Immature natural killer cell (primary cell): ENCODE measurements at regions not wholly inside any gene's neighbourhood (a gene's known extent, or its start where the extent isn't known, plus 50 kb on each side); places are given as distances from the start of the nearest gene placed in this dataset.
"Not testable (repeated sequence)": the region's sequence is repeated elsewhere in the genome, so short reads cannot be mapped to it uniquely, and the experiment has no call there.

Experiments
- DNase-seq, 3 donors: peaks; one replicate each; pipeline ENCODE4 v3.0.0; 2022; ENCODE audit warnings: mixed read lengths in 1 of 3
- H3K27ac Mint-ChIP-seq, 6 donors: one replicate each; pipeline ENCODE4 v1.8.0; 2020; ENCODE audit warnings: mixed read lengths in 6 of 6, mild to moderate bottlenecking in 5 of 6, inconsistent platforms in 4 of 6, moderate library complexity in 3 of 6
- H3K27me3 Mint-ChIP-seq, 3 donors: one replicate each; pipeline ENCODE4 v1.8.0; 2020 to 2021; ENCODE audit warnings: low read depth in 3 of 3, mild to moderate bottlenecking in 3 of 3, mixed read lengths in 3 of 3, moderate library complexity in 3 of 3, inconsistent platforms in 1 of 3
- H3K36me3 Mint-ChIP-seq, 3 donors: one replicate each; pipeline ENCODE4 v1.8.0; 2020; ENCODE audit warnings: mixed read lengths in 3 of 3, inconsistent platforms in 2 of 3, mild to moderate bottlenecking in 2 of 3
- H3K4me1 Mint-ChIP-seq, 2 donors: one replicate each; pipeline ENCODE4 v1.8.0; 2020; ENCODE audit warnings: inconsistent platforms in 2 of 2, mild to moderate bottlenecking in 2 of 2, mixed read lengths in 2 of 2, moderate library complexity in 1 of 2
- H3K4me3 Mint-ChIP-seq, 5 donors: one replicate each; pipeline ENCODE4 v1.8.0; 2020; ENCODE audit warnings: mild to moderate bottlenecking in 5 of 5, mixed read lengths in 5 of 5, inconsistent platforms in 3 of 5, moderate library complexity in 3 of 5
- H3K9me3 Mint-ChIP-seq, 6 donors: one replicate each; pipeline ENCODE4 v1.8.0; 2020; ENCODE audit warnings: mild to moderate bottlenecking in 6 of 6, mixed read lengths in 6 of 6, inconsistent platforms in 4 of 6, moderate library complexity in 3 of 6

- Mint-ChIP-seq H3K4me1 (no peaks in the 10 kb centered on the region), H3K9me3 (peaks cover 8 to 67% (median 28%) of the 10 kb centered on the region in 6 donors), H3K4me3 (no peak overlapping the region), H3K36me3 (no peaks in the 10 kb centered on the region), H3K27ac (no peak overlapping the region), H3K27me3 (no peaks in the 10 kb centered on the region)
- no peak for DNase-seq
Measured at GRCh38 chr16:63789603-63790002, 1332.3 kb downstream of the CDH11 start.

- Mint-ChIP-seq H3K27me3 (no peaks in the 10 kb centered on the region), H3K4me3 (no peak overlapping the region), H3K4me1 (no peaks in the 10 kb centered on the region), H3K27ac (no peak overlapping the region), H3K36me3 (no peaks in the 10 kb centered on the region), H3K9me3 (peaks cover 7 to 66% (median 33%) of the 10 kb centered on the region in 6 donors)
- no peak for DNase-seq
Measured at GRCh38 chr16:63787014-63787413, 1334.8 kb downstream of the CDH11 start.

- H3K36me3 Mint-ChIP-seq: no peaks in the 10 kb centered on the region
- peaks cover 7 to 69% (median 30%) of the 10 kb centered on the region in 6 donors for H3K9me3 Mint-ChIP-seq
- H3K4me3 Mint-ChIP-seq: no peak overlapping the region
- DNase-seq: no peak
- no peak overlapping the region for H3K27ac Mint-ChIP-seq
- no peaks in the 10 kb centered on the region for H3K27me3 Mint-ChIP-seq
- H3K4me1 Mint-ChIP-seq: no peaks in the 10 kb centered on the region
Measured at GRCh38 chr16:63785170-63785569, 1336.7 kb downstream of the CDH11 start.

GRCh38 chr16:63776437-63776836 lies 1345.4 kb downstream of the CDH11 start:
- no peak for DNase-seq
- H3K27me3 Mint-ChIP-seq: peaks cover 0 to 2% (median 0%) of the 10 kb centered on the region in 3 donors
- no peaks in the 10 kb centered on the region for H3K4me1 Mint-ChIP-seq
- H3K36me3 Mint-ChIP-seq: no peaks in the 10 kb centered on the region
- H3K27ac Mint-ChIP-seq: no peak overlapping the region
- H3K9me3 Mint-ChIP-seq: peaks cover 6 to 64% (median 15%) of the 10 kb centered on the region in 6 donors
- H3K4me3 Mint-ChIP-seq: no peak overlapping the region

DNA sequence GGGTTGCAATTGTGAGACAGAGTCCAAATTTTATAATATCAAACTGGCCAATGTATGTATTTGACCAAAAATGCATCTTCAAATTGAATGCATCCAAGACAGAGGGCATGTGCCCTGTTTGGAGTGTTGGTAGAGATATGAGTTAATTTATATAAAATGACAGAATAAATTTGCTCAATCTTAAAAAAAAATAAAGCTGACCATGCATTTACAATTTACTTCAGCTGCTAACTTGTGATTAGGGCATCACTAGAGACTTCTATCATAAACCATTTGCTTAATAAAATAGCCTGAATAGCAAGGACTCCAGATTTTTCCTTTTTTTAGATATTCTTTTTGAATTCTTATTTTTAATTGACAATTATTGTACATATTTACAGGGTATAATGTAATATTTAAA lies 1345.8 kb downstream of the CDH11 start:
- DNase-seq: no peak
- Mint-ChIP-seq H3K9me3 (peaks cover 6 to 64% (median 18%) of the 10 kb centered on the region in 6 donors), H3K27ac (no peak overlapping the region), H3K27me3 (peaks cover 0 to 2% (median 0%) of the 10 kb centered on the region in 3 donors), H3K36me3 (no peaks in the 10 kb centered on the region), H3K4me1 (no peaks in the 10 kb centered on the region), H3K4me3 (no peak overlapping the region)

GRCh38 chr16:63774302-63774701 lies 1347.6 kb downstream of the CDH11 start:
- no peak for DNase-seq
- H3K27me3 Mint-ChIP-seq: peaks cover 0 to 2% (median 0%) of the 10 kb centered on the region in 3 donors
- H3K36me3 Mint-ChIP-seq: no peaks in the 10 kb centered on the region
- H3K4me1 Mint-ChIP-seq: no peaks in the 10 kb centered on the region
- peaks cover 5 to 62% (median 22%) of the 10 kb centered on the region in 6 donors for H3K9me3 Mint-ChIP-seq
- H3K27ac Mint-ChIP-seq: no peak overlapping the region
- no peak overlapping the region for H3K4me3 Mint-ChIP-seq

- H3K27me3 Mint-ChIP-seq: peaks cover 0 to 2% (median 2%) of the 10 kb centered on the region in 3 donors
- H3K9me3 Mint-ChIP-seq: peaks cover 11 to 62% (median 27%) of the 10 kb centered on the region in 6 donors
- H3K27ac Mint-ChIP-seq: no peak overlapping the region
- H3K36me3 Mint-ChIP-seq: peaks cover 0 to 3% (median 0%) of the 10 kb centered on the region in 3 donors
- H3K4me3 Mint-ChIP-seq: no peak overlapping the region
- H3K4me1 Mint-ChIP-seq: no peaks in the 10 kb centered on the region
- no peak for DNase-seq
Measured at GRCh38 chr16:63769211-63769610, 1352.7 kb downstream of the CDH11 start.

GRCh38 chr16:63760246-63760645 lies 1361.6 kb downstream of the CDH11 start:
- not testable (repeated sequence) for H3K4me1 Mint-ChIP-seq, H3K27ac Mint-ChIP-seq, H3K27me3 Mint-ChIP-seq, H3K4me3 Mint-ChIP-seq, DNase-seq, H3K36me3 Mint-ChIP-seq
- H3K9me3 Mint-ChIP-seq: peaks cover 21 to 60% (median 33%) of the 10 kb centered on the region in 6 donors

GRCh38 chr16:63752347-63752746 lies 1369.5 kb downstream of the CDH11 start:
- no peak overlapping the region for H3K27ac Mint-ChIP-seq
- H3K27me3 Mint-ChIP-seq: peaks cover 0 to 1% (median 0%) of the 10 kb centered on the region in 3 donors
- peaks cover 8 to 63% (median 30%) of the 10 kb centered on the region in 6 donors for H3K9me3 Mint-ChIP-seq
- H3K36me3 Mint-ChIP-seq: no peaks in the 10 kb centered on the region
- no peaks in the 10 kb centered on the region for H3K4me1 Mint-ChIP-seq
- no peak overlapping the region for H3K4me3 Mint-ChIP-seq
- no peak for DNase-seq

GRCh38 chr16:63749276-63749675 lies 1372.6 kb downstream of the CDH11 start:
- no peak for DNase-seq
- no peak overlapping the region for H3K4me3 Mint-ChIP-seq
- peaks cover 0 to 1% (median 0%) of the 10 kb centered on the region in 3 donors for H3K27me3 Mint-ChIP-seq
- no peaks in the 10 kb centered on the region for H3K36me3 Mint-ChIP-seq
- no peak overlapping the region for H3K27ac Mint-ChIP-seq
- no peaks in the 10 kb centered on the region for H3K4me1 Mint-ChIP-seq
- peaks cover 3 to 63% (median 26%) of the 10 kb centered on the region in 6 donors for H3K9me3 Mint-ChIP-seq

DNA sequence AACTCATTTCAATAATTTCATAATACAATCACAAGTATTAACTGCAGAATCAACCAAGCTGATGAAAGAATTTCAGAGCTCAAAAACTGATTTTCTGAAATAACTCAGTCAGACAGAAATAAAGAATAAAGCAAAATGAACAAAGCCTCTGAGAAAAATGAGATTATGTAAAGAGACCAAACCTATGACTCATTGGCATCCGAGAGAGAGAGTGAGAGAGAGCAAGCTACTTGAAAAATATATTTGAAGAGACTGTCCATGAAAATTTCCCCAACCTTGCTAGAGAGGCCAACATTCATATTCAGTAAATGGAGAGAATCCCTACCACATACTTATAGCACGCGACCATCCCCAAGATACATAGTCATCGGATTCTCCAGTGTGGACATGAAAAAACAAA lies 1376.4 kb downstream of the CDH11 start:
- H3K36me3 Mint-ChIP-seq: no peaks in the 10 kb centered on the region
- peaks cover 7 to 56% (median 29%) of the 10 kb centered on the region in 6 donors for H3K9me3 Mint-ChIP-seq
- no peak for DNase-seq
- no peak overlapping the region for H3K27ac Mint-ChIP-seq
- H3K27me3 Mint-ChIP-seq: no peaks in the 10 kb centered on the region
- H3K4me1 Mint-ChIP-seq: no peaks in the 10 kb centered on the region
- no peak overlapping the region for H3K4me3 Mint-ChIP-seq

GRCh38 chr16:63744077-63744874 lies 1377.6 kb downstream of the CDH11 start:
- no peak overlapping the region for H3K27ac Mint-ChIP-seq
- H3K36me3 Mint-ChIP-seq: no peaks in the 10 kb centered on the region
- no peak for DNase-seq
- H3K9me3 Mint-ChIP-seq: peaks cover 6 to 44% (median 24%) of the 10 kb centered on the region in 6 donors
- H3K4me1 Mint-ChIP-seq: no peaks in the 10 kb centered on the region
- H3K27me3 Mint-ChIP-seq: no peaks in the 10 kb centered on the region
- no peak overlapping the region for H3K4me3 Mint-ChIP-seq

- peaks cover 0 to 6% (median 0%) of the 10 kb centered on the region in 3 donors for H3K36me3 Mint-ChIP-seq
- H3K4me3 Mint-ChIP-seq: no peak overlapping the region
- no peak overlapping the region for H3K27ac Mint-ChIP-seq
- peaks cover 6 to 46% (median 26%) of the 10 kb centered on the region in 6 donors for H3K9me3 Mint-ChIP-seq
- no peaks in the 10 kb centered on the region for H3K27me3 Mint-ChIP-seq
- DNase-seq: no peak
- no peaks in the 10 kb centered on the region for H3K4me1 Mint-ChIP-seq
Measured at GRCh38 chr16:63742150-63742549, 1379.7 kb downstream of the CDH11 start.

GRCh38 chr16:63737633-63738032 lies 1384.2 kb downstream of the CDH11 start:
- peaks cover 5 to 38% (median 14%) of the 10 kb centered on the region in 6 donors for H3K9me3 Mint-ChIP-seq
- peaks cover 0 to 6% (median 3%) of the 10 kb centered on the region in 3 donors for H3K36me3 Mint-ChIP-seq
- no peak overlapping the region for H3K27ac Mint-ChIP-seq
- no peak for DNase-seq
- H3K4me1 Mint-ChIP-seq: no peaks in the 10 kb centered on the region
- no peak overlapping the region for H3K4me3 Mint-ChIP-seq
- H3K27me3 Mint-ChIP-seq: no peaks in the 10 kb centered on the region
